Liver (tissue), 8 donors: ENCODE measurements at regions not wholly inside any gene's neighbourhood (a gene's known extent, or its start where the extent isn't known, plus 50 kb on each side); places are given as distances from the start of the nearest gene placed in this dataset.

ENCODE experiments used
- DNase-seq: peaks from one replicate; pipeline ENCODE4 v3.0.0-alpha.2; 2017; ENCODE audit warnings: low spot score
- H3K27ac ChIP-seq, 2 donors: one replicate each; pipeline ENCODE4 v1.7.0; 2013; ENCODE audit warnings: inconsistent platforms in 2 of 2, low read length in 2 of 2, control low read depth in 1 of 2, low read depth in 1 of 2, mild to moderate bottlenecking in 1 of 2
- H3K27me3 ChIP-seq, 4 donors: one replicate each; pipeline versions ENCODE4 v1.6.1 to v1.7.0; 2013; ENCODE audit warnings: low read length in 3 of 4, inconsistent platforms in 1 of 4, mild to moderate bottlenecking in 1 of 4, moderate library complexity in 1 of 4; ENCODE audit not compliant: control insufficient read depth in 4 of 4, insufficient read depth in 4 of 4
- H3K36me3 ChIP-seq, 4 donors: one replicate each; pipeline versions ENCODE4 v1.6.1 to v1.7.0; 2013; ENCODE audit warnings: low read length in 3 of 4, mild to moderate bottlenecking in 3 of 4, low read depth in 1 of 4, moderate library complexity in 1 of 4; ENCODE audit not compliant: control insufficient read depth in 4 of 4, insufficient read depth in 3 of 4
- H3K4me1 ChIP-seq, 4 donors: one replicate each; pipeline versions ENCODE4 v1.6.1 to v1.7.0; 2013; ENCODE audit warnings: low read length in 3 of 4, mild to moderate bottlenecking in 3 of 4, moderate library complexity in 1 of 4; ENCODE audit not compliant: control insufficient read depth in 4 of 4, insufficient read depth in 4 of 4
- H3K4me3 ChIP-seq, 3 donors: one replicate each; pipeline versions ENCODE4 v1.6.1 to v1.7.0; 2013; ENCODE audit warnings: low read length in 3 of 3, control low read depth in 1 of 3, low read depth in 1 of 3, mild to moderate bottlenecking in 1 of 3
- H3K9ac ChIP-seq, 2 donors: one replicate each; pipeline ENCODE4 v1.7.0; 2013; ENCODE audit warnings: low read length in 2 of 2, mild to moderate bottlenecking in 2 of 2, moderate library complexity in 2 of 2, control low read depth in 1 of 2, low read depth in 1 of 2
- H3K9me3 ChIP-seq, 4 donors: one replicate each; pipeline versions ENCODE4 v1.6.1 to v1.7.0; 2013; ENCODE audit warnings: low read length in 3 of 4; ENCODE audit not compliant: control insufficient read depth in 4 of 4
- ATF3 ChIP-seq: IDR thresholded peaks from 2 replicates; pipeline ENCODE4 v1.6.1; 2016; ENCODE audit warnings: antibody characterized with exemption
- CTCF ChIP-seq: fragments of 150-350 bp; IDR thresholded peaks from 2 replicates; pipeline ENCODE4 v1.5.1; 2017; ENCODE audit warnings: improper control_type of control experiment, low read depth, low read length; ENCODE audit not compliant: missing input control
- EGR1 ChIP-seq, 2 donors: IDR thresholded peaks; 2 replicates each; pipeline ENCODE4 v1.6.1; 2016 to 2018; ENCODE audit warnings: antibody characterized with exemption in 2 of 2, low read depth in 2 of 2
- FOXA1 ChIP-seq: IDR thresholded peaks from 2 replicates; pipeline ENCODE4 v1.6.1; 2016; ENCODE audit warnings: antibody characterized with exemption
- FOXA2 ChIP-seq: IDR thresholded peaks from 2 replicates; pipeline ENCODE4 v1.6.1; 2016; ENCODE audit warnings: antibody characterized with exemption
- GABPA ChIP-seq, 2 donors: IDR thresholded peaks in 1 of 2; conservative IDR thresholded peaks in 1 of 2; 2 replicates each; pipeline ENCODE4 v1.6.1; 2016; ENCODE audit warnings: antibody characterized with exemption in 2 of 2, mild to moderate bottlenecking in 1 of 2, moderate library complexity in 1 of 2
- HNF4A ChIP-seq, 2 donors: conservative IDR thresholded peaks; 2 replicates each; pipeline ENCODE4 v1.6.1; 2016; ENCODE audit warnings: antibody characterized with exemption in 2 of 2, mild to moderate bottlenecking in 2 of 2
- HNF4G ChIP-seq: IDR thresholded peaks from 2 replicates; pipeline ENCODE4 v1.6.1; 2016; ENCODE audit warnings: antibody characterized with exemption
- JUND ChIP-seq, 2 donors: IDR thresholded peaks; 2 replicates each; pipeline ENCODE4 v1.6.1; 2016; ENCODE audit warnings: antibody characterized with exemption in 2 of 2
- MAX ChIP-seq: IDR thresholded peaks from 2 replicates; pipeline ENCODE4 v1.6.1; 2016; ENCODE audit warnings: antibody characterized with exemption
- NR2F2 ChIP-seq: IDR thresholded peaks from 2 replicates; pipeline ENCODE4 v1.6.1; 2016; ENCODE audit warnings: antibody characterized with exemption
- RAD21 ChIP-seq, 2 donors: IDR thresholded peaks; 2 replicates each; pipeline ENCODE4 v1.6.1; 2016; ENCODE audit warnings: antibody characterized with exemption in 2 of 2, mild to moderate bottlenecking in 2 of 2
- REST ChIP-seq: IDR thresholded peaks from 2 replicates; pipeline ENCODE4 v1.6.1; 2016; ENCODE audit warnings: antibody characterized with exemption, mild to moderate bottlenecking
- RXRA ChIP-seq, 2 donors: IDR thresholded peaks; 2 replicates each; pipeline ENCODE4 v1.6.1; 2017 to 2018; ENCODE audit warnings: antibody characterized with exemption in 2 of 2, mild to moderate bottlenecking in 1 of 2
- SP1 ChIP-seq: IDR thresholded peaks from 2 replicates; pipeline ENCODE4 v1.6.1; 2018; ENCODE audit warnings: antibody characterized with exemption, mild to moderate bottlenecking
- TAF1 ChIP-seq: conservative IDR thresholded peaks from 2 replicates; pipeline ENCODE4 v1.6.1; 2016; ENCODE audit warnings: antibody characterized with exemption, mild to moderate bottlenecking
- YY1 ChIP-seq: IDR thresholded peaks from 2 replicates; pipeline ENCODE4 v1.6.1; 2016; ENCODE audit warnings: antibody characterized with exemption, mild to moderate bottlenecking
- ZBTB33 ChIP-seq: IDR thresholded peaks from 2 replicates; pipeline ENCODE4 v1.6.1; 2016; ENCODE audit warnings: antibody characterized with exemption
- WGBS: extraction: QIAGEN DNeasy Blood & Tissue Kit; methylation state at CpG from one replicate; pipeline ENCODE4 v1.1.7; 2013; 5-methylcytosine and 5-hydroxymethylcytosine counted together
- donor health status: healthy.
- donor health status: healthy.
- donor health status: healthy.
- donor health status: healthy.
- donor health status: healthy.

- no peak overlapping the region for H3K9ac ChIP-seq
- TF ChIP-seq EGR1 (IDR thresholded peaks at IDR 0.05; ENCODE audit: low read depth in 2 of 2): no peak
- TF ChIP-seq RXRA (IDR thresholded peaks at IDR 0.05): no peak
- no peak for TF ChIP-seq JUND (IDR thresholded peaks at IDR 0.05)
- no peak for TF ChIP-seq FOXA1
- no peak for TF ChIP-seq ATF3
- TF ChIP-seq RAD21 (IDR thresholded peaks at IDR 0.05): no peak
- TF ChIP-seq HNF4G: no peak
- no peak for TF ChIP-seq FOXA2
- TF ChIP-seq CTCF: no peak
- TF ChIP-seq REST: no peak
- TF ChIP-seq SP1: no peak
- no peak for TF ChIP-seq HNF4A (conservative IDR thresholded peaks at IDR 0.05)
- no peak for TF ChIP-seq MAX
- TF ChIP-seq NR2F2: no peak
- no peak for TF ChIP-seq ZBTB33
- no peak for TF ChIP-seq YY1
- TF ChIP-seq TAF1: no peak
- no peak for TF ChIP-seq GABPA (IDR thresholded peaks at IDR 0.05 in 1 of 2, conservative IDR thresholded peaks at IDR 0.05 in 1 of 2)
- no peak for DNase-seq
- H3K4me3 ChIP-seq: no peak overlapping the region
- H3K27me3 ChIP-seq: peaks cover 0 to 3% (median 0%) of the 10 kb centered on the region in 4 donors
- no peak overlapping the region for H3K27ac ChIP-seq
- peaks cover 0 to 3% (median 1%) of the 10 kb centered on the region in 4 donors for H3K9me3 ChIP-seq
- H3K4me1 ChIP-seq: no peaks in the 10 kb centered on the region
- WGBS: 73% methylated on average over 3 of the region's 3 CpGs
- no peaks in the 10 kb centered on the region for H3K36me3 ChIP-seq
These were observed 72.1 kb upstream of the CCBE1 start for GRCh38 chr18:59769129-59769865.
